HCT116 (cell line): ENCODE measurements at regions not wholly inside any gene's neighbourhood (a gene's known extent, or its start where the extent isn't known, plus 50 kb on each side); places are given as distances from the start of the nearest gene placed in this dataset.

Experiments
- ATAC-seq: fragments of 200-7000 bp; cut with Tn5 transposase; 2 replicates; pipeline ENCODE4 v1.9.1; 2020; ENCODE audit warnings: mild to moderate bottlenecking, moderate library complexity
- BruUV-seq: library from RNA; stranded (reverse); fragments of 400-500 nt; replicated peaks from 2 replicates; lab custom pipeline; 2021; lab: Mats Ljungman, UMichigan
- CTCF ChIA-PET: fragments of 300-600 bp; sonication (Branson Sonifier 250); formaldehyde crosslinking; loops from one replicate; lab custom pipeline; 2021; ENCODE audit warnings: antibody characterized with exemption; lab: Charles Lee
- POLR2A ChIA-PET: fragments of 300-600, 350-600 bp; sonication (Branson Sonifier 250); formaldehyde crosslinking; loops from one replicate; lab custom pipeline; 2021; ENCODE audit warnings: antibody characterized with exemption; lab: Charles Lee
- RAD21 ChIA-PET, 2 experiments: fragments of 300-600 bp; sonication (Branson Sonifier 250); formaldehyde crosslinking; loops; one replicate each; lab custom pipeline; 2023; ENCODE audit warnings: low total read pairs in 2 of 2; ENCODE audit not compliant: uncharacterized antibody in 2 of 2, unreplicated experiment in 2 of 2, low non-redundant PET in 1 of 2; lab: Charles Lee
- DNase-seq: peaks from one replicate; pipeline ENCODE4 v3.0.0-alpha.2; 2010; ENCODE audit warnings: low read depth, low spot score
- H2AFZ ChIP-seq: fragments of 200-600 bp; shearing (Covaris generic), sonication (generic); 2 replicates; pipeline ENCODE4 v1.6.1; 2017; ENCODE audit warnings: low read depth, mixed run types, mixed read lengths, antibody characterized with exemption, low read length; ENCODE audit not compliant: poor library complexity, severe bottlenecking
- H3K27ac ChIP-seq: 2 replicates; pipeline ENCODE4 v1.5.1; 2012; ENCODE audit warnings: low read depth, low read length
- H3K27me3 ChIP-seq: fragments of 200-600 bp; sonication (generic); 2 replicates; pipeline ENCODE4 v1.6.1; 2016; ENCODE audit warnings: mixed run types, low read length, mixed read lengths; ENCODE audit not compliant: insufficient read depth
- H3K36me3 ChIP-seq, 2 experiments: fragments of 200-500 bp in 1 of 2; fragments of 200-600 bp in 1 of 2; sonication (Bioruptor generic) in 1 of 2; sonication (generic) in 1 of 2; 2 replicates each; pipeline versions ENCODE4 v1.5.1 to v1.6.1; 2014 to 2016; ENCODE audit warnings: low read length in 2 of 2, inconsistent platforms in 1 of 2, mixed read lengths in 1 of 2, mixed run types in 1 of 2; ENCODE audit not compliant: insufficient read depth in 2 of 2, control insufficient read depth in 1 of 2
- H3K4me1 ChIP-seq, 2 experiments: fragments of 200-600 bp in 1 of 2; sonication (generic) in 1 of 2; 2 replicates each; pipeline versions ENCODE4 v1.5.1 to v1.6.1; 2012 to 2017; ENCODE audit warnings: low read length in 2 of 2, inconsistent platforms in 1 of 2, mild to moderate bottlenecking in 1 of 2, mixed read lengths in 1 of 2, mixed run types in 1 of 2, moderate library complexity in 1 of 2; ENCODE audit not compliant: insufficient read depth in 2 of 2, control insufficient read depth in 1 of 2
- H3K4me2 ChIP-seq: fragments of 200-600 bp; sonication (generic); 2 replicates; pipeline ENCODE4 v1.6.1; 2017; ENCODE audit warnings: mixed run types, low read length, mixed read lengths
- H3K4me3 ChIP-seq, 2 experiments: fragments of 200-600 bp in 1 of 2; sonication (generic) in 1 of 2; replicated peaks in 1 of 2; 2 replicates each; pipeline ENCODE4 v1.5.1; 2011 to 2016; ENCODE audit warnings: low read length in 2 of 2, control low read depth in 1 of 2, low read depth in 1 of 2, mild to moderate bottlenecking in 1 of 2, mixed read lengths in 1 of 2, mixed run types in 1 of 2
- H3K79me2 ChIP-seq: fragments of 200-600 bp; sonication (generic); 2 replicates; pipeline ENCODE4 v1.6.1; 2017; ENCODE audit warnings: mild to moderate bottlenecking, mixed run types, low read length, moderate library complexity, mixed read lengths; ENCODE audit not compliant: insufficient read depth
- H3K9ac ChIP-seq: fragments of 200-600 bp; sonication (generic); 2 replicates; pipeline ENCODE4 v1.6.1; 2016; ENCODE audit warnings: low read length, mixed read lengths
- H3K9me2 ChIP-seq: fragments of 200-600 bp; sonication (generic), shearing (Covaris generic); 2 replicates; pipeline ENCODE4 v1.6.1; 2017; ENCODE audit warnings: mixed run types, mild to moderate bottlenecking, moderate library complexity; ENCODE audit not compliant: insufficient read depth
- H3K9me3 ChIP-seq, 2 experiments: fragments of 200-500 bp in 1 of 2; fragments of 200-600 bp in 1 of 2; sonication (Bioruptor generic) in 1 of 2; sonication (generic) in 1 of 2; 2 replicates each; pipeline ENCODE4 v1.6.1; 2014 to 2017; ENCODE audit warnings: low read length in 2 of 2, mixed read lengths in 2 of 2, inconsistent platforms in 1 of 2, low read depth in 1 of 2, mild to moderate bottlenecking in 1 of 2, mixed run types in 1 of 2, moderate library complexity in 1 of 2; ENCODE audit not compliant: control insufficient read depth in 1 of 2, insufficient read depth in 1 of 2
- H4K20me1 ChIP-seq: fragments of 200-600 bp; sonication (generic), shearing (Covaris generic); 2 replicates; pipeline ENCODE4 v1.6.1; 2017; ENCODE audit warnings: mixed run types, mild to moderate bottlenecking, moderate library complexity; ENCODE audit not compliant: insufficient read depth
- ATF3 ChIP-seq: IDR thresholded peaks from 2 replicates; pipeline ENCODE4 v1.6.1; 2012
- CBX3 ChIP-seq: IDR thresholded peaks from 2 replicates; pipeline ENCODE4 v1.6.1; 2012; ENCODE audit warnings: low read depth
- CEBPB ChIP-seq: IDR thresholded peaks from 2 replicates; pipeline ENCODE4 v1.6.1; 2012; ENCODE audit warnings: low read depth
- ELF1 ChIP-seq: IDR thresholded peaks from 2 replicates; pipeline ENCODE4 v1.6.1; 2012; ENCODE audit warnings: low read depth, borderline replicate concordance
- EZH2phosphoT487 ChIP-seq: fragments of 200-600 bp; IDR thresholded peaks from 2 replicates; pipeline ENCODE4 v1.6.1; 2018; ENCODE audit warnings: antibody characterized with exemption, borderline replicate concordance
- JUND ChIP-seq: IDR thresholded peaks from 2 replicates; pipeline ENCODE4 v1.6.1; 2012
- MAX ChIP-seq: IDR thresholded peaks from 2 replicates; pipeline ENCODE4 v1.6.1; 2012
- POLR2A ChIP-seq: IDR thresholded peaks from 2 replicates; pipeline ENCODE4 v1.7.0; 2011; ENCODE audit warnings: borderline replicate concordance; ENCODE audit not compliant: insufficient read depth, insufficient read length; ENCODE audit errors: extremely low read depth
- POLR2AphosphoS5 ChIP-seq: IDR thresholded peaks from 2 replicates; pipeline ENCODE4 v1.6.1; 2011; ENCODE audit warnings: mild to moderate bottlenecking, low read depth, low read length, moderate library complexity
- RAD21 ChIP-seq: IDR thresholded peaks from 2 replicates; pipeline ENCODE4 v1.6.1; 2012; ENCODE audit warnings: low read depth, mild to moderate bottlenecking
- REST ChIP-seq: IDR thresholded peaks from 2 replicates; pipeline ENCODE4 v1.6.1; 2012; ENCODE audit warnings: low read depth
- SIN3A ChIP-seq: IDR thresholded peaks from 2 replicates; pipeline ENCODE4 v1.6.1; 2012; ENCODE audit warnings: low read depth
- TCF7L2 ChIP-seq: IDR thresholded peaks from 2 replicates; pipeline ENCODE4 v1.7.0; 2011; ENCODE audit warnings: borderline replicate concordance, inconsistent platforms; ENCODE audit not compliant: insufficient read depth, insufficient read length; ENCODE audit errors: extremely low read depth
- ZBTB33 ChIP-seq: IDR thresholded peaks from 2 replicates; pipeline ENCODE4 v1.6.1; 2011; ENCODE audit warnings: mild to moderate bottlenecking, low read length, moderate library complexity; ENCODE audit not compliant: insufficient replicate concordance; ENCODE audit errors: extremely low read depth
- ZNF274 ChIP-seq: fragments of 200-500 bp; sonication (Bioruptor generic); IDR thresholded peaks from 2 replicates; pipeline ENCODE4 v1.6.1; 2014; ENCODE audit warnings: mild to moderate bottlenecking, low read depth, low read length, inconsistent platforms
- intact Hi-C: fragments of 100-400 bp; cut with micrococcal nuclease; formaldehyde crosslinking; loops from 2 replicates; pipeline ENCODE4 v1.10.0; 2022

- no peaks in the 10 kb centered on the region for H3K36me3 ChIP-seq
- BruUV-seq, result no TSS peak
- TF ChIP-seq ATF3, result no peak
- no peak for TF ChIP-seq POLR2A
- no peak for TF ChIP-seq REST
- TF ChIP-seq RAD21, result no peak
- RAD21 ChIA-PET, result no interaction called here
- no peak overlapping the region for H3K27ac ChIP-seq
- no peak overlapping the region for H2AFZ ChIP-seq
- POLR2A ChIA-PET, result no interaction called here
- H4K20me1 ChIP-seq, result no peaks in the 10 kb centered on the region
- H3K9me2 ChIP-seq, result no peaks in the 10 kb centered on the region
- ATAC-seq (no peak), DNase-seq (no peak)
- H3K27me3 ChIP-seq, result no peaks in the 10 kb centered on the region
- CTCF ChIA-PET, result no interaction called here
- no peaks in the 10 kb centered on the region for H3K79me2 ChIP-seq
- H3K9ac ChIP-seq, result no peak overlapping the region
- no peak overlapping the region for H3K4me3 ChIP-seq
- H3K4me1 ChIP-seq, result no peaks in the 10 kb centered on the region
- intact Hi-C loops, result no loop called here
- H3K4me2 ChIP-seq, result no peak overlapping the region
- H3K9me3 ChIP-seq, result no peaks in the 10 kb centered on the region
Observed at GRCh38 chr2:118479020-118479419, 368.4 kb downstream of the EN1 start.

GRCh38 chr2:118477111-118477862 is 370.2 kb downstream of the EN1 start:
- Histone ChIP-seq H3K79me2 (no peaks in the 10 kb centered on the region), H3K27ac (no peak overlapping the region), H4K20me1 (no peaks in the 10 kb centered on the region), H3K36me3 (no peaks in the 10 kb centered on the region), H2AFZ (no peak overlapping the region), H3K27me3 (no peaks in the 10 kb centered on the region), H3K9me3 (no peaks in the 10 kb centered on the region), H3K4me3 (no peak overlapping the region), H3K4me1 (no peaks in the 10 kb centered on the region), H3K9me2 (no peaks in the 10 kb centered on the region), H3K4me2 (no peak overlapping the region), H3K9ac (no peak overlapping the region)
- intact Hi-C loops, result no loop called here
- ChIA-PET CTCF (no interaction called here), POLR2A (no interaction called here), RAD21 (no interaction called here)
- DNase-seq (no peak), ATAC-seq (no peak)
- no peak for TF ChIP-seq CEBPB
- no peak for TF ChIP-seq POLR2AphosphoS5
- TF ChIP-seq ZNF274, result no peak
- no peak for TF ChIP-seq CBX3
- TF ChIP-seq ZBTB33, result no peak
- TF ChIP-seq ELF1, result no peak
- no peak for TF ChIP-seq JUND
- no peak for TF ChIP-seq TCF7L2
- TF ChIP-seq POLR2A, result no peak
- TF ChIP-seq MAX, result no peak
- no peak for TF ChIP-seq EZH2phosphoT487
- TF ChIP-seq SIN3A, result no peak
- no TSS peak for BruUV-seq
